ENCODE measurements at regions not wholly inside any gene's neighbourhood (a gene's known extent, or its start where the extent isn't known, plus 50 kb on each side); places are given as distances from the start of the nearest gene placed in this dataset.
"Not testable (repeated sequence)": the region's sequence is repeated elsewhere in the genome, so short reads cannot be mapped to it uniquely, and the experiment has no call there.

DNA sequence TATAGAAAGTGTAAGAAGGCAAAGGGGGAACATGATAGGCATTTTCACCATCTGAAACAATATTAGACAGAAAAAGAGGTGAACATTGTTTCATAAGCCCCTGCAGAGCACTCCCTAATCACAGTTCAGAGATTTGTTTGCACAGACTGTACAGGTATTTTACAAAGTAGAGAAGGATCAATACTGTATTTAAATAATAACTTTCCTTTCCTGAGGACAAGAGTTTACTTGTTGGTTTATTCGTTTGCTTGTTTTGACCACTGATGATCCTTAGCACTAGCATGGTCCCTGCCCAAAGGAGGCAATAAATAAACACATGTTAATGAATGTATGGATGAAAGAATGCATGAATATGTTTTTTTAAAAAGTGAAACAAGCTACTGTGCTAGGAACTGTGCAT lies 690.1 kb upstream of the COBL start:
- no peak for DNase-seq

DNA sequence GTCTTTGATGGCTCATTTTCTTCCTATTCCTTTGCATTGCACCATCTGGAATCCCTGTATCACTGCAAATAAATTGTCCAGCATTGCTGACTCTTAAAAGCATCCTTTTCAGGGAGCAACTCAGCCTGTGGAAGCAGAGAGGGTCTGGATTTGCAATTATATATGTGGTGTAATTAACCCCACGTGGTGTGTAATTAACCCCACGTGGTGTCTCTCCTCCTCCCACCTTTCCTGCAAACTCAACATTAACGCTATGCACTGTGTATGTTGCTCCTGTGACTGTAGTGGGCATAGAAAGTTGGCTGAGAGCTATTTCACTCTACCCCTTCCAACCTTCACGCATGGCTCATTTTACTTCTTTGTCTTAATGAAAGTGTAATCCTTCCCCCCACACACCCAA lies 689.0 kb upstream of the COBL start:
- DNase-seq: no peak

DNA sequence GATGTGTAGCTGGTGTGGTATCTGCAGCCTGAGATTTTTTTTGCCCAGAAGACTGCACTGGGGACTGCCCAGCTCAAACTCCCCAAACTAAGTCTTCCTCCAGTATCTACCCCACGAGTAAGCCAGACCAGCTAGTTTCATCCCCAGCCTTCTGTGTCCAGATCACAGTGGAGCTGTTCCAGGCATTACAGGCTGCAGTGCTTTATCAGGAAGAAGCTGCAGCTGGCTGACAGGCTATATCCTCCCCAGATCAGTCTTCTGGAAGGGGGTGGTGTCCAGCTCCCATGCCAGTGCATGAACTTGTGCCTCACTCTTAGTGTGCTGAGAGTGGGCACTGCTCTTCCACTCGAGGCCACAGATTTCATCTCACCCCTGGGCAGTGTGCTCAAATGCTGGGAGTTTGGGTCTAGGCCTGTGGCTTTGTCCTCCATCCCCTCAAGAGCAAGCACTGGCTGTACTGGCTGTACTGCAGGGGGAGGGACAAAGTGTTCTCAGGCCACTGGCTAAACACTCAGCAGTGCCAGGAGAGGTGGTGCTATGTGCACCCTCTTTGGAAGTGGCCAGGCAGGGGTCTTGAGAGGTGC lies 679.1 kb upstream of the COBL start:
- no peak for DNase-seq

DNA sequence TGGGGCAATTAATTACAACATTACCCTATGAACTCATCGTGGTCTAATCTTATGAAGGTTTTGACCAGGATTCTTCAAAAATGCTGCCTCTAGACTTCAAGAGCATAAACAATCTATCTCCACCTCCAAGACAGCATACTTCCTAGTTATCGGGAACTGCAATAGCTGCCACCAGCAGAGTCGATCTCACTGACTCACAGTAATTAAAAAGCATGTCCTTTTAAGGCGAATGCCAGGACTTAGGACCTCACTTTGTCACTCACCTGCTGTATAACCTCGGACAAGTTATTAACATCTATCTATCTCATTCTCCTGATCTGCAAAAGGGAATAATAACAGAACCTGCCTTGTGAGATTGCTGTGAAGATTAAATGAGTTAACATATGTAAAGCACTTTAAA lies 666.0 kb upstream of the COBL start:
- no peak for DNase-seq

DNA sequence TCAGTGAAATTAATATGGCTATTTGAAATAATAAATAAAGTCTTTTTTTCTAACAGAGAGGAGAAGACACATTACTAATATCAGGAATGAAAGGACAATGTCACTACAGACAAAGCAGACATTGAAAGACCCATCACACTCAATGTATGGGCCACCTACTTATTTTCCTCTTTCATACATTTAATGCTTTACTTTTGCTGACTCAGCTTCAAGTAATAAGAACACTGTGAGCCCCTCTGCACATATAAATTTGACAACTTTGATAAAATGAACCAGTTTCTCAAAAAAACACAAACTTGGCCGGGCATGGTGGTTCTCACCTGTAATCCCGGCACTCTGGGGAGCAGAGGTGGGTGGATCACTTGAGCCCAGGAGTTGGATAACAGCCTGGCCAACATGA lies 664.2 kb upstream of the COBL start:
- no peak for DNase-seq

DNA sequence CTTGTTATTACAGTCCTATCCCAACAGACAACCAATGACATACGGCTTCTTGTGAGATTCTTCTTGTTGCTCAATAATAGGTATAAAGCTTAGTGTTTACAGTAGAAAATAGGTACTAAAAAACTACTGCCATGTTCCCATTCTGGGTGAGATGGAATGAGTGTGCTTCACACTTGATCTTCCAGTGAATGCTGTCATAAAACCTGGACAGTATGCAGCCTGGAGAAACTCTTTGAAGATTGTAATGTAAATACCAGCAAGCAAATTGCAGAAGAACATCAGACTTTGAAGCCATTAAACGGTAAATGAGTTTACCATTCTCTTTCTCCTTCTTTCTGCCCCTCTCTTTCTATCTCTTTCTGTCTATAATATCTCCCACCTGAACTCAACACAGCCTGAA lies 663.7 kb upstream of the COBL start:
- no peak for DNase-seq

DNA sequence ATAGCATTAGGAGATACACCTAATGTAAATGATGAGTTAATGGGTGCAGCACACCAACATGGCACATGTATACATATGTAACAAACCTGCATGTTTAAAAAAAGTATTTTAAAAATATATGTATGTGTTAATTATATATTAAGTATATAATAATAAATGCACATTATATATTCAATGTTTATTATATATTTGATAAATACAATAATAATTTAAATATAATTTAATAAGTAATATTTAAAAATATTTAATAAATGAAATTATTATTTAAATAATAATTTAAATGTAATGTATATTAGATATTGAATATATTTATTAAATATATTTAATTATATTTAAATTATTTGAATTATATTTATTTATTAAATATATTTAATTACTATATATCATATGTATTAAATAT lies 661.3 kb upstream of the COBL start:
- DNase-seq: no peak

DNA sequence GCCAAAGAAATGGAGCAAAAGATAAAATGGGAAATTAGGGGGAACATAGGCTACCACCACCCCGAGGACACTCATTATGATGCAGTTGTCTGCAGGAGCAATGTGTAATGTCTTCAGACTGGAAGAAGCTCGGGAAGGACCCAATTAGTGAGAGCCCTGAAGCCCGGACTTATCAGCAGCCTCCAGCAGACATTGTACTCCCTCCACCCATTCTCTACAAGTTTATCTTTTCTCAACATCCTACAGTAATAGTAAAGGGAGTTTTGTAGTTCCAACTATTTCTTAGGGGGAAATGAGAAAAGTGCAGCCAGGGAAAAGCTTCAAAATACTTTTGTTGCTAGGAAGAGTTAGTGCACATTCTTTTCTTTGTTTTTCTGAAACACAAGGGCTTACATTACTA lies 657.3 kb upstream of the COBL start:
- DNase-seq: no peak

DNA sequence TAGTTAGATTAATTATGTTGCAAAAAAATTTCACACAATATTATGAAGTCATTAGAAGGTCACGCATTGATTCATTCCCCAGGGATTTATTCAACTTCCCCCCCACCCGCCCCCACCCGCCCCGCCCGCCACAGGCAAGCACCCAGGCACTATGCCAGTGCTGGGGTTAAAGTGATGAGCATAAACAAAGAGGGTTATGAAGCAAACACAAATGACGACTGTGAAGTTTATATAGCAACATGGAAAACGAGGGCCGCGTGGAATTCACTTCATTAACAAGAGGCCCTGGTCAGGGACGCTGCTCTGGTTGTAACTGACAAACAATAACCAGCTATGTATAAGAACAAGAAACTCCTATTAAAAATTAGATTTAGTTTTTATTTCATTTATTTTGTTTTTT lies 656.5 kb upstream of the COBL start:
- no peak for DNase-seq

DNA sequence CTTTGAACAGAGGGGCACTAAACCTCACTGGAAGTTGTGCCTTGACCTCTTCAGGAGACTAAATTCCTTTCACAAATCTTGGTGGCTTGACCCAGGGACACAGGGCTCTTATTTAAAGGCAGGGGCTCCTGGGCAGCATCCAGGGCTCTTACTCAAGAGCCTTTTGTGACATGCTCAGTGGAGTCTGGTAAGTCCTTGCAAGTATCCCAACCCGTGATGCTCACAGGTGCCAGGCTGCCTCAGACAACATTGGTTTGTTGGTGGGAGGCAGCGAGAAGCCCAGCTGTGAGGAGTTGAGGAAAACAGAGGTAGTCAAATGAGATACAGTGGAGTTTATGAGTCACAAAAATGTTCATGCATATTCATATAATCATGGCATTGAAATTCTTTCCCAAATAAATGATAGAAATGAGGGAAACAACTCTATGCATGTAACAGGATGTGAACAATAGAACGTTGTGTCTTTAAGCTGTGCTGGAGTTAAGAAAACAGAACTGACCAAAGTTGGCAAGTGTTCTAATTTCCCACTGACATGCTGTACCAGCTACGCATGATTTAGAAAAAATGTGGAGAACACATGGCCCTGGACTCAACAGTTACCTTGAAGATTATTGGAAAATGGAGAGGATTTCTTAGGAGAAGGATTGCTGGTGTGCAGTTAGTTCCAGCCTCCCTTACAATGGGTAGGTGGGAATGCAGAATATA lies 654.5 kb upstream of the COBL start:
- DNase-seq: no peak

DNA sequence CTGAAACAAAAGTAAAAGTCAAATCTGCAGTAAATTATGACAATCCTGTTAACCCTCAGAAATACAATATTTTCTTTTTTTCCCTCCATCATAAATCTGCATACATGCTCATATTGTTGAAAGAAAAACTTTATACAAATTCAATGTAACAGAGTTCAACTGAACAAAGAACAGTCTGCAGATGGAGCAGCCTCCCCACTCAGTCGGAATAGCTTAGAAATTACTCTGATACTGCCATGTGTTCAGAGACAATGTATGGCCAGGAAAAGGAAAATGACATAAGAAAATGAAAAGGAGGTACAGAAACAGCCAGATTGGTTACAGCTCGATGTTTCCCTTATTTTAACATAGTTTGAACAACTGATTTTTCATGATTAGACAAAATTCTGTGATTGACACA lies 651.9 kb upstream of the COBL start:
- no peak for DNase-seq

DNA sequence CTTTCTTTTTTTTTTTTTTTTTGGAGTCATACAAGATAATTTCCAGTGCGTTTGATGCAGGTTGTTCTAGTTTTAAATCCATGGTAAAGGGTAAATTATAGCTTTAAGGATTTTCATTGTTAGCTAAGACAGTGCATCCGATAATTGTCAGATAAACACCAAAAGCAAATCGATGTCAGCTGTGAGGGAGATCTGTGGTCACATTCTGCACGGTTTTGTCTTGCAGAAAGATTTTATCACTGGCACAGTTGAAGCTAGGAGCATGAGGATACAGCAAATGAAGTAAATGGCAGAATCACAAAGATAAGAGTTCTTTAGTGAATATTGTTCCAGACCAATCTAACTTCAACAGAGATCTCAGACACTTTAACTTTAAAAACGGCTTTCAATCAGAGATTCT lies 648.8 kb upstream of the COBL start:
- DNase-seq: no peak

DNA sequence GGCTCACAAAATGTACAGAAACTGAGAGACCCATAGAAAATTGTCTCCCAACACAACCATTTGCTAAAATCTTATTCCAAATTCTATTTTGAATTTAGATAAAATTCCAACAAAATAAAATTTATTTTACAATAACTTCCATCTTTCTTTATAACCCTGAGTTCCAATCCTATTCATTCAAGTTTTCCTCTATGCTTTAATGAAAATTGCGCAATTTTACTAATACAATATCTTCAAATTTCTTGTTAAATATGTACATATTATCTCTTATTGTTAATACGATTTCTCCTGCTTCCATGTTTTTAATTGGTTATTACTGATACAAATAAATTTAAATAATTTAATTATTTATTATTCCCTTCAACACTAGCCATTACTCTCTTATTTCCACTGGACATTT lies 645.2 kb upstream of the COBL start:
- DNase-seq: no peak

DNA sequence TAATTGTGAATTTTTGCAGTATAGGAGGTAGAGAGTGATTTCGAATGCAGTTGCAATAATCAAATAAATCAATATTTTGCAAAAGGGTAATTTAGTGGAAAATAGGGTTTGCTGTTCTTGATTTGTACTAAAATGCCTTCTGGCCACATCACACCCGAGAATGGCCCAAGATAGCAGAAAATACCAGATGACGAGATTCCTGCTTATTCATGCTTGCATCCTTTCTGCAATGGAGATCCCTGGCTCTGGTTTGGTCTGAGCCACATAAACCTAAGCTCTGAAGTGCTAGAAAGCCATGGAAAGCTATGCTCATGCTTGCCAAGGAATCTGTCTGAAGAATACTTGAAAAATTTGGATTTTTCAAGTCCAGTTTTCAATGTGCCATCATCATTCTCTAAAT lies 634.2 kb upstream of the COBL start:
- DNase-seq: no peak

DNA sequence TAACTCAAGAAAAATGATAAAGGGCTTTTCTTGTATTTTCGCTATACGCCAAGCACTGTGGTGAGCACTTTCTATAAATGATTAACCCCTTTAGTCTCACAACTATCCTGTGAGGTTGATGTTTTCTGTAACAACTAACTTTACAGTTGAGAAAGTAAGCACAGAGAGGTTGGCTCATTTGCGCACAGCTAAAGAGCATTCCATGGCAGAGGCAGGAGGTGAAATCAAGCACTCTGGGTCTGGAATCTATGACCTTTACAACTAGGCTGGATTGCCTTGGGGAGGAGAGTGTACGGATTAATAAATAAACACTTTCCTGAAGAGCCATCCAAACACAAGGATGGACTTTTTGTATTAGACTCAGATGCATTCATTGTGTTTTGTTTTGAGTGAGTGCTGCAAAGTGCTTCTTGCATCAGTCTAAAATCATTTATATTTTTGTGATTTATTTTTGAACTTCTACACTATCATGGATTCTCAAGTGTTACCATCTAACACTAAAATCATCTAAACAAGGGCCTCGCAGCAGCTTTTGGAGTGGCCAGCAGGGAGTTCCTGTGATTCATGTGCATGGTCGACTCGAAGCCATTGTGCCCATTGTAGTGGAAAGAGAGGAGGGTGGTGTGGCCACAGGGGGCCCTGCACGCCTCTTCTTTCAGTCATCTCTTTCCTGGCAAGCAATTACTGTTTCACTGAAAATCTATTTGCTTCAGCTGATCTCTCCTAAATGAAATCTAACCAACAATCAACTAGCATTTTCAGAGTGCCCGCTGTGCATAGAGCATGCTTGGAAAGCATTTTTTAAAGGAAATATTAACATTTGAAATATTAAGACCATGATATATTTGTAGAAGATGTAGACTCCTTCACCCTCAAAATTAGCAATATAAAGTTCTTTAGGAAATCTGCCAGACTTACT lies 633.4 kb upstream of the COBL start:
- DNase-seq: no peak

DNA sequence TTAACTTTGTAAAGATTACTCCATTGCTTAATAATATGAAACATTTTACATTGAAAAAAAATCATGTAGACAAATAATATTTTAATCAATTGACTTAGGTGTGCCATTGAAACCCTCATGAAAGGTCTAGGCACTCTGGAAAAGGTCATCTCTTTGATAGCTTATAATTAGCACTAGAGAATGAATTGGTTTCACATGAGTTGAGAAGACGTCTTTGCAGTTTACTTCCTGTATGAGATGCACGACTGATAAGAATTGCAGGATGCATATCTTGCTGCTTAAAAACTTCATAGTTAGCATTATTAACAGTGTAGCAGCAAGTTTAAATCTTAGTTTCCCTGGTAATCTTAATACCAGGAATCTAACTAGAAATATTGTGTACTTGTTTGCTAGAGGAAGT lies 614.2 kb upstream of the COBL start:
- no peak for DNase-seq

DNA sequence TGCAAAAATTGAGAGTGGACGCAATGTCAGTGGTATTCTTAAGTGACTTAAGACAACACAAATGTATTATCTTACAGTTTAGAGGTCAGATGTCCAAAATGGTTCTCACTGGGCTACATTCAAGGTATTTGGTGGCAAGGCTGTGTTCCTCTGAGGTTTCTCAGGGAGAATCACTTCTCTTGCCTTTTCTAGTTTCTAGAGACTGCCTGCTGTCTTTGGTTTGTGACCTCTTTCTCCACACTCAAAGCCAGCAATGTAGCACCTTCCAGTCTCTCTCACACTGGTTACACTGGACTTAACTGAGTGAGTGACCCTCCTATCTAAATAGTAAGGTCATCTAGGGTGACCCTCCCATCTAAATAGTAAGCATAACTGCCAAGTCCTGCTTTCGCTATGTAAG lies 613.2 kb upstream of the COBL start:
- no peak for DNase-seq

DNA sequence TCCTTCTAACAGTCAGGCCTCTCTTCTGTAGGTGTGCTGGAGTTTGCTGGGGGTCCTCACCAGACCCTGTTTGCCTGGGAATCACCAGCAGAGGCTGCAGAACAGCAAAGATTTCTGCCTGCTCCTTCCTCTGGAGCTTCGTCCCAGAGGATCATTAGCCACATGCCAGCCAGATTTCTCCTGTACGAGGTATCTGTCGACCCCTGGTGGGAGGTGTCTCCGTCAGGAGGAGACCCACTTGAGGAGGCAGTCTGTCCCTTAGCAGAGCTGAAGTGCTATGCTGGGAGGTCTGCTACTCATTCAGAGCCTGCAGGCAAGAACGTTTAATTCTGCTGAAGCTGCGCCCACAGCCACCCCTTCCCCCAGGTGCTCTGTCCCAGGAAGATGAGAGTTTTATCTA lies 611.1 kb upstream of the COBL start:
- no peak for DNase-seq

DNA sequence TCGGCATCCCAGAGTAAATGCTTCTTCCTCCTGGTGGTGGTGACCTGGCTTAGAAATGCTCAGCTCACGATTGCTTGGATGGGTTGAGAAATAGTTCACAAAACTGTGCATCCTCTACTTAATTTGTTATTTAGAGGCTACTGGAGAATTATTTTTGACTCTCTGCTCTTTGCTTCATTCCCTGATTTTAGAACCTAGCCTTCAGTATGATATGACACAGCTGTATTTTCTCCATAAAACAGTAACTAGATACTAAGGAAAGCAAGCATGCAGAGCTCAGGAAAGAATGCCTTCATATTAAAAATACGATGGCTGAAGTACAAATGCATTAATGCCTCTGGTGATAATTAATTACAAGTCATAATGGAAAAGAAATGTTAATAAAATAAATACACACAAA lies 602.0 kb upstream of the COBL start:
- DNase-seq: no peak

DNA sequence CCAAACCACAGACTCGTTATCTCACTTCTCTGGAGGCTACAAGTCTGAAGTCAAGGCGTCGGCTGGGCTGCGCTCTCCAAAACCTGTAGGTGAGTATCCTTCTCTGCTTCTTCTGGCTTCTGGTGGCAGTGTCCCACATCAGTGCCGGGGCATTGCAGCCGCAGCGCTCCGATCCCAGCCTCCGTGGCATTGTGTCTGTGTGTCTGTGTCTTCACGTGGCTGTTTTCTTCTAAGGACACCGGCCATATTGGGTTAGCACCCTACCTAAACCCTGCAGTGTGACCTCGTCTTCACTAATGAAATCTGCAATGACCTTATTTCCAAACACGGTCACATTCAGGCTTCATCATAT lies 584.9 kb upstream of the COBL start:
- DNase-seq: no peak

DNA sequence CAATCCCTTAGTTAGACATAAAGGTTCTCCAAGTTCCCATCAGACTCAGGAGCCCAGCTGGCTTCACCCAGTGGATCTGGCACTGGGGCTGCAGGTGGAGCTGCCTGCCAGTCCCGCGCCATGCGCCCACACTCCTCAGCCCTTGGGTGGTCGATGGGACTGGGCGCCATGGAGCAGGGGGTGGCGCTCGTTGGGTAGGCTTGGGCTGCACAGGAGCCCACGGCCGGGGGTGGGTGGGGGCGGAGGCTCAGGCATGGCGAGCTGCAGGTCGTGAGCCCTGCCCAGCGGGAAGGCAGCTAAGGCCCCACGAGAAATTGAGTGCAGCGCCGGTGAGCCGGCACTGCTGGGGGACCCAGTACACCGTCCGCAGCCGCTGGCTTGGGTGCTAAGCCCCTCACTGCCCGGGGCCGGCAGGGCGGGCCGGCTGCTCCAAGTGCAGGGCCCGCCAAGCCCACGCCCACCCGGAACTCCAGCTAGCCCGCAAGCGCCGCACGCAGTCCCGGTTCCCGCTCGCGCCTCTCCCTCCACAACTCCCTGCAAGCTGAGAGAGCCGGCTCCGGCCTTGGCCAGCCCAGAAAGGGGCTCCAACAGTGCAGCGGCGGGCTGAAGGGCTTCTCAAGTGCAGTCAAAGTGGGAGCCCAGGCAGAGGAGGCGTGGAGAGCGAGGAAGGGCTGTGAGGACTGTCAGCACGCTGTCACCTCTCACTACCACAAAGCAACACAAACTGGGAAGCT lies 584.3 kb upstream of the COBL start:
- not testable (repeated sequence) for DNase-seq

DNA sequence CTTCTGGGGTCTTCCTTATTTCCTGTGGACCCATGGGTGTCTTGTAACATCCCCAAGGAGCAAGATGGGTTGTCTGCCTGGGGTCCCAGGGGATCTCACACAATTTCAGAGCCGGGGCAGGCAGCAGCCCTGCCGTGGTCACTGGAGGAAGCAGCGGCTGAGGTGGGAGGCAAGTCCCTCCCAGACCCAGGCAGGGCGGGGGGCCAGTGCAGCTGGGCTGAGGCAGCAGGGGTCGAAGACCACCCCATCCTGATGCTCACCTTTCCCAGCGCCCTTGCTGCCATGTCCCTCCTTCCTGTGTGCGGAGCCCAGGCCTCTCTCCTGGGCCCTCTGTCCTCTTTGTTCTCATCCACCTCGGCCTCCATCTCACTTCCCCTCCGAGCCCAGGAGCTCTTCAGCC lies 583.0 kb upstream of the COBL start:
- no peak for DNase-seq

DNA sequence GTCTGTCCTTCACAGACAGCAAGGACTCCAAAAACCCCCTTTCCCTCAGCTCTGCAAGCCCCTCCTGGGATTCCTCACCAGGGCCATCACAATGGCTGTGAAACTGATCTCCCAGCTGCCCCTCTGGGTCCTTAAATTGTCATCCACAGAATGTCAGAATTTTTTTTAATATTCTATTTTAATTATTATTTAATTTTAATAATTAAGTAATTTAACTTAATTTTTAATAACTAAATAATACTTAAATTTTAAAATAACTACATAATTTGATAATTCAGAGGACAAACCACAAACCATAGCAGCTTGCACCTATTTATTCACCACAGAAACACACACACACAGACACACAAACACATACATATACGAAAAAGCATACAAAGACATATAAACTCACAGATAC lies 565.8 kb upstream of the COBL start:
- DNase-seq: no peak

DNA sequence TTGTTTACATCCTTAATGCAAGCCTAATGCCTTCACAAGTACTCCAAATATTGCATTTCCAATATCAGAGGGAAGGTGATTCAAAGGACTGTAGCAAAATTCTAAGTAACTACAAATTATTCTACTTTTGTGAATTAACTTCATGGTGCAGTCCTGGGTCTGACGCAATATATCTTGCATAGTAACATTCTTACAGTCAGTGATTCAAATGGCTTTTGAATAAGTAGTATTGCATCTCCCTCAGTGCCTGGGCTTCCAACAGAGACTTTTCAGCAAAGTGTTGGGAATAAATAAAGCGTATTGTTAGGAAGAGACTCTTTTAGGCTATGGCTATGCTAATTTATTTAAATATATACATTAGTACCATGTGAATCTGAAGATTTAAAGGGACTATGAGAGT lies 564.7 kb upstream of the COBL start:
- DNase-seq: no peak

Measured in suppressor macrophage treated with lipopolysaccharide for 4 hours (primary cell).